A549 (cell line): ENCODE measurements at regions not wholly inside any gene's neighbourhood (a gene's known extent, or its start where the extent isn't known, plus 50 kb on each side); places are given as distances from the start of the nearest gene placed in this dataset.
A peak's percentile ranks its signal among the peaks of the same experiment; 100 is the strongest.

Experiments used
- ATAC-seq, 2 experiments: fragments of 200-7000 bp in 1 of 2; fragments of >200 bp in 1 of 2; cut with Nextera tagmentation in 1 of 2; cut with Tn5 transposase in 1 of 2; 3 replicates each; pipeline versions ENCODE4 v1.8.0 to v1.9.1; 2018 to 2020; ENCODE audit warnings: mild to moderate bottlenecking in 1 of 2, moderate library complexity in 1 of 2
- CTCF ChIA-PET: fragments of 300-600 bp; sonication (Branson Sonifier 250); formaldehyde crosslinking; extraction: SDS; loops from one replicate; lab custom pipeline; 2021; ENCODE audit warnings: antibody characterized with exemption, inconsistent platforms; lab: Yijun Ruan, JAX
- POLR2A ChIA-PET: fragments of 350-600 bp; formaldehyde crosslinking; extraction: SDS; loops from one replicate; lab custom pipeline; 2021; ENCODE audit warnings: antibody characterized with exemption, inconsistent platforms; lab: Yijun Ruan, JAX
- DNase-seq, 2 experiments: peaks; one replicate each; pipeline versions ENCODE4 v3.0.0 to v3.0.0-alpha.2; 2011 to 2016; ENCODE audit warnings: low read depth in 1 of 2, low spot score in 1 of 2
- FAIRE-seq: peaks from 2 replicates; lab custom pipeline; 2011; peaks lifted over from hg19 to GRCh38; lab: Jason Lieb, UNC
- H3K27ac ChIP-seq, 2 experiments: fragments of >200 bp; sonication (Bioruptor Twin); formaldehyde crosslinking; 3 replicates each; pipeline ENCODE4 v1.5.1; 2016 to 2017
- H3K4me1 ChIP-seq: fragments of >200 bp; sonication (Bioruptor Twin); formaldehyde crosslinking; 3 replicates; pipeline ENCODE4 v1.6.1; 2016
- H3K4me2 ChIP-seq: fragments of >200 bp; sonication (Bioruptor Twin); formaldehyde crosslinking; 3 replicates; pipeline ENCODE4 v1.6.1; 2016
- H3K4me3 ChIP-seq: fragments of >200 bp; sonication (Bioruptor Twin); formaldehyde crosslinking; 3 replicates; pipeline ENCODE4 v1.5.1; 2016
- H3K9me3 ChIP-seq: fragments of >200 bp; sonication (Bioruptor Twin); formaldehyde crosslinking; 3 replicates; pipeline ENCODE4 v1.6.1; 2016
- CBX2 ChIP-seq: fragments of 200-600 bp; sonication (generic); IDR thresholded peaks from 2 replicates; pipeline ENCODE4 v1.6.1; 2016; ENCODE audit warnings: low read depth, mild to moderate bottlenecking, borderline replicate concordance
- CBX8 ChIP-seq: fragments of 200-600 bp; sonication (generic); IDR thresholded peaks from 2 replicates; pipeline ENCODE4 v1.6.1; 2016
- CHD4 ChIP-seq: fragments of 200-600 bp; sonication (generic); IDR thresholded peaks from 2 replicates; pipeline ENCODE4 v1.6.1; 2016; ENCODE audit warnings: antibody characterized with exemption, mild to moderate bottlenecking, borderline replicate concordance
- CTCF ChIP-seq: fragments of >200 bp; sonication (Bioruptor Twin); formaldehyde crosslinking; IDR thresholded peaks from 3 replicates; pipeline ENCODE4 v1.5.1; 2016
- EP300 ChIP-seq, 2 experiments: fragments of >200 bp; sonication (Bioruptor Twin); formaldehyde crosslinking; IDR thresholded peaks; 2 replicates in 1 of 2; 3 replicates in 1 of 2; pipeline ENCODE4 v1.6.1; 2016 to 2017
- ESRRA ChIP-seq: fragments of 150-350 bp; IDR thresholded peaks from 2 replicates; pipeline ENCODE4 v1.6.1; 2014; ENCODE audit warnings: mild to moderate bottlenecking, low read length, borderline replicate concordance
- FOSB ChIP-seq: fragments of 250-450 bp; sonication (Bioruptor Pico); IDR thresholded peaks from 2 replicates; pipeline ENCODE4 v1.5.0; 2020; ENCODE audit warnings: mild to moderate bottlenecking, moderate library complexity
- HMGXB4 ChIP-seq: fragments of 250-450 bp; sonication (Bioruptor Pico); IDR thresholded peaks from 2 replicates; pipeline ENCODE4 v1.5.0; 2021; ENCODE audit warnings: mild to moderate bottlenecking, moderate library complexity, borderline replicate concordance
- HOXB13 ChIP-seq: fragments of 250-450 bp; sonication (Bioruptor Pico); IDR thresholded peaks from 2 replicates; pipeline ENCODE4 v1.5.0; 2020; ENCODE audit warnings: low read depth, mild to moderate bottlenecking, moderate library complexity
- HOXB5 ChIP-seq: fragments of 250-450 bp; sonication (Bioruptor Pico); IDR thresholded peaks from 2 replicates; pipeline ENCODE4 v1.5.0; 2020; ENCODE audit warnings: mild to moderate bottlenecking, moderate library complexity
- JUNB ChIP-seq: fragments of >200 bp; sonication (Bioruptor Twin); formaldehyde crosslinking; IDR thresholded peaks from 2 replicates; pipeline ENCODE4 v1.6.1; 2016
- KDM1A ChIP-seq: fragments of 200-600 bp; sonication (generic); IDR thresholded peaks from 2 replicates; pipeline ENCODE4 v1.6.1; 2016; ENCODE audit warnings: low read depth, mild to moderate bottlenecking
- KDM5A ChIP-seq: fragments of 200-600 bp; sonication (generic); IDR thresholded peaks from 2 replicates; pipeline ENCODE4 v1.6.1; 2016; ENCODE audit warnings: antibody characterized with exemption, mild to moderate bottlenecking
- MAFK ChIP-seq: fragments of 450-650 bp; IDR thresholded peaks from 2 replicates; pipeline ENCODE4 v1.6.1; 2014; ENCODE audit not compliant: partially characterized antibody
- PHF8 ChIP-seq: fragments of 200-600 bp; sonication (generic); IDR thresholded peaks from 2 replicates; pipeline ENCODE4 v1.6.1; 2016; ENCODE audit warnings: low read depth, mild to moderate bottlenecking, antibody characterized with exemption, moderate library complexity, borderline replicate concordance
- POLR2A ChIP-seq: IDR thresholded peaks from 2 replicates; pipeline ENCODE4 v1.6.1; 2012; ENCODE audit warnings: mild to moderate bottlenecking, low read length
- POLR2AphosphoS2 ChIP-seq: conservative IDR thresholded peaks from 2 replicates; pipeline ENCODE4 v1.6.1; 2012; ENCODE audit warnings: low read length, improper control_type of control experiment, inconsistent platforms
- RAD21 ChIP-seq, 2 experiments: fragments of >200 bp in 1 of 2; sonication (Bioruptor Twin) in 1 of 2; formaldehyde crosslinking in 1 of 2; IDR thresholded peaks in 1 of 2; conservative IDR thresholded peaks in 1 of 2; 2 replicates in 1 of 2; 3 replicates in 1 of 2; pipeline ENCODE4 v1.6.1; 2012 to 2018; ENCODE audit warnings: inconsistent platforms in 1 of 2
- RCOR1 ChIP-seq: fragments of 150-350 bp; IDR thresholded peaks from 2 replicates; pipeline ENCODE4 v1.6.1; 2014; ENCODE audit warnings: antibody characterized with exemption, low read length, low read depth
- RFX5 ChIP-seq: fragments of 450-650 bp; IDR thresholded peaks from 2 replicates; pipeline ENCODE4 v1.7.1; 2014; ENCODE audit warnings: antibody characterized with exemption, mild to moderate bottlenecking, moderate library complexity
- SREBF2 ChIP-seq: fragments of 450-650 bp; IDR thresholded peaks from 2 replicates; pipeline ENCODE4 v1.6.1; 2014; ENCODE audit warnings: mild to moderate bottlenecking, moderate library complexity
- TP53 ChIP-seq: fragments of 250-450 bp; sonication (Bioruptor Pico); IDR thresholded peaks from 2 replicates; pipeline ENCODE4 v1.5.0; 2021; ENCODE audit warnings: mild to moderate bottlenecking, moderate library complexity
- ZC3H11A ChIP-seq: fragments of 450-650 bp; IDR thresholded peaks from 2 replicates; pipeline ENCODE4 v1.6.1; 2014; ENCODE audit warnings: antibody characterized with exemption, mild to moderate bottlenecking
- WGBS: methylation state at CpG from one replicate; pipeline ENCODE4 v1.1.6; 2017; ENCODE audit errors: missing lambda C conversion rate; 5-methylcytosine and 5-hydroxymethylcytosine counted together

GRCh38 chr4:128512161-128512560, 224.5 kb upstream of the PGRMC2 start:
- Histone ChIP-seq H3K4me3 (no peak overlapping the region), H3K4me1 (peaks cover 24% of the 10 kb centered on the region), H3K27ac (peak overlapping the region in 1 of 2 experiments; percentile 67; a peak in 3 of 6 replicates), H3K4me2 (no peak overlapping the region), H3K9me3 (peaks cover 10% of the 10 kb centered on the region; the same call in 1 of the 3 replicates)
- no peak for ATAC-seq
- FAIRE-seq, result no peak
- ChIA-PET POLR2A (no interaction called here), CTCF (no interaction called here)
- DNase-seq, result no peak
- TF ChIP-seq EP300 (IDR thresholded peaks at IDR 0.05) (no peak), POLR2A (no peak), CBX2 (no peak), JUNB (no peak), HOXB13 (CRISPR knock-in tag) (no peak), HOXB5 (no peak), KDM5A (no peak)
- 98% methylated on average over 5 of the region's 5 CpGs for WGBS

- no peak overlapping the region for H3K4me2 ChIP-seq
- H3K4me1 ChIP-seq, result peaks cover 15% of the 10 kb centered on the region; the same call in 1 of the 3 replicates
- POLR2A ChIA-PET, result interaction anchor here (0.5 kb wide), 1 partner anchor 11 kb away, joined by 3 read pairs; no protein-coding TSS in a partner anchor
- peaks cover 10% of the 10 kb centered on the region; the same call in 1 of the 3 replicates for H3K9me3 ChIP-seq
- TF ChIP-seq RAD21 (conservative IDR thresholded peaks at IDR 0.05 in 1 of 2, IDR thresholded peaks at IDR 0.05 in 1 of 2) (no peak), RCOR1 (no peak), MAFK (no peak), FOSB (CRISPR knock-in tag) (no peak), ESRRA (no peak), PHF8 (no peak), TP53 (CRISPR knock-in tag) (no peak), EP300 (IDR thresholded peaks at IDR 0.05) (no peak), HMGXB4 (CRISPR knock-in tag) (no peak), CTCF (no peak), ZC3H11A (no peak), KDM1A (no peak), CHD4 (no peak), CBX8 (no peak), RFX5 (no peak), SREBF2 (no peak), POLR2AphosphoS2 (no peak)
- FAIRE-seq (no peak), ATAC-seq (no peak), DNase-seq (no peak)
- 77% methylated on average over 2 of the region's 2 CpGs for WGBS
- peak overlapping the region in 1 of 2 experiments; percentile 54; a peak in 2 of 6 replicates for H3K27ac ChIP-seq
- no peak overlapping the region for H3K4me3 ChIP-seq
- CTCF ChIA-PET, result no interaction called here
Observed at GRCh38 chr4:128510850-128511249, 223.2 kb upstream of the PGRMC2 start.
